Smooth muscle cell (in vitro differentiated cells): ENCODE measurements at regions not wholly inside any gene's neighbourhood (a gene's known extent, or its start where the extent isn't known, plus 50 kb on each side); places are given as distances from the start of the nearest gene placed in this dataset.

Source experiments
- DNase-seq: peaks from one replicate; lab custom pipeline; 2025; ENCODE audit not compliant: unreplicated experiment; lab: John Stamatoyannopoulos, UW
- H2AFZ ChIP-seq: fragments of 200-600 bp; sonication (generic); 2 replicates; pipeline ENCODE4 v1.6.0; 2016; ENCODE audit warnings: antibody characterized with exemption, low read depth, mild to moderate bottlenecking
- H3F3A ChIP-seq: fragments of 200-600 bp; sonication (generic); 2 replicates; pipeline ENCODE4 v1.6.0; 2017; ENCODE audit warnings: antibody characterized with exemption, low read depth
- H3K27ac ChIP-seq: fragments of 200-600 bp; sonication (generic); 2 replicates; pipeline ENCODE4 v1.5.1; 2016; ENCODE audit warnings: low read depth, mild to moderate bottlenecking
- H3K27me3 ChIP-seq: fragments of 200-600 bp; sonication (generic); 2 replicates; pipeline ENCODE4 v1.6.1; 2016; ENCODE audit warnings: low read depth, mild to moderate bottlenecking
- H3K36me3 ChIP-seq: fragments of 200-600 bp; sonication (generic); 2 replicates; pipeline ENCODE4 v1.5.1; 2016; ENCODE audit warnings: low read depth
- H3K4me1 ChIP-seq: fragments of 200-600 bp; sonication (generic); 2 replicates; pipeline ENCODE4 v1.5.1; 2016; ENCODE audit warnings: low read depth
- H3K4me2 ChIP-seq: fragments of 200-600 bp; sonication (generic); 2 replicates; pipeline ENCODE4 v1.6.0; 2016; ENCODE audit warnings: mild to moderate bottlenecking
- H3K4me3 ChIP-seq: fragments of 200-600 bp; sonication (generic); 2 replicates; pipeline ENCODE4 v1.5.1; 2016; ENCODE audit warnings: mild to moderate bottlenecking
- H3K79me2 ChIP-seq: fragments of 200-600 bp; sonication (generic); 2 replicates; pipeline ENCODE4 v1.6.0; 2016; ENCODE audit warnings: low read depth, mild to moderate bottlenecking
- H3K9ac ChIP-seq: fragments of 200-600 bp; sonication (generic); 2 replicates; pipeline ENCODE4 v1.6.0; 2016; ENCODE audit warnings: low read depth
- H3K9me3 ChIP-seq: fragments of 200-600 bp; sonication (generic); replicated peaks from 2 replicates; pipeline ENCODE4 v1.5.1; 2016; ENCODE audit warnings: low read depth
- H4K20me1 ChIP-seq: fragments of 200-600 bp; sonication (generic); 2 replicates; pipeline ENCODE4 v1.6.0; 2016; ENCODE audit warnings: low read depth
- WGBS: methylation state at CpG from one replicate; pipeline ENCODE4 v1.1.7; 2016; ENCODE audit warnings: low lambda C conversion rate; 5-methylcytosine and 5-hydroxymethylcytosine counted together
- TF ChIP-seq, protein P1 (sequence below): fragments of 200-600 bp; sonication (generic); IDR thresholded peaks from 2 replicates; pipeline ENCODE4 v1.5.1; 2017; ENCODE audit warnings: borderline replicate concordance, mild to moderate bottlenecking, antibody characterized with exemption; ENCODE audit not compliant: insufficient read depth, poor library complexity, severe bottlenecking

DNA sequence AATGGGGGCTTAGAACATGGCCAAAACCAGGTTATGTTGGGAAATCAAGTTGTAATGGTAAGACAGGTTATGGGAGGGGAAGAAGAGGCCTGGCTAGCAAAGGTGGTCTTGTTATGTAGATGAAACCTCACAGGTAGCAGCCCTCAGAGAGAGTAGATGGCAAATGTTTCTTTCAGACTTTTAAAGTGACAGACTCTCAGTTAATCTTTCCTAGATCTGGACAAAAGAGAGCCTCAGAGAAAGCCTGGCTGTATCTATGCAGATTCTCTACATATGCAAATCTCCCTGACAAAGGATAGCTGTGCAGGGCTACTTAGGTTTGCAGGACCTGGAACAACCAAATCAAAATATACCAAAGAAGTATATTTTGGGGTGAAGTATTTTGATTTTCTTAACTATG, 284.1 kb upstream of the AMOT start:
- Histone ChIP-seq H3K9ac (no peak overlapping the region), H3K27ac (no peak overlapping the region), H3K4me3 (no peak overlapping the region), H3K4me1 (no peaks in the 10 kb centered on the region), H3F3A (no peaks in the 10 kb centered on the region), H3K36me3 (no peaks in the 10 kb centered on the region), H4K20me1 (no peaks in the 10 kb centered on the region), H3K4me2 (no peak overlapping the region), H3K79me2 (no peaks in the 10 kb centered on the region), H3K9me3 (no peaks in the 10 kb centered on the region), H2AFZ (no peak overlapping the region), H3K27me3 (no peaks in the 10 kb centered on the region)
- TF ChIP-seq, protein P1, sequence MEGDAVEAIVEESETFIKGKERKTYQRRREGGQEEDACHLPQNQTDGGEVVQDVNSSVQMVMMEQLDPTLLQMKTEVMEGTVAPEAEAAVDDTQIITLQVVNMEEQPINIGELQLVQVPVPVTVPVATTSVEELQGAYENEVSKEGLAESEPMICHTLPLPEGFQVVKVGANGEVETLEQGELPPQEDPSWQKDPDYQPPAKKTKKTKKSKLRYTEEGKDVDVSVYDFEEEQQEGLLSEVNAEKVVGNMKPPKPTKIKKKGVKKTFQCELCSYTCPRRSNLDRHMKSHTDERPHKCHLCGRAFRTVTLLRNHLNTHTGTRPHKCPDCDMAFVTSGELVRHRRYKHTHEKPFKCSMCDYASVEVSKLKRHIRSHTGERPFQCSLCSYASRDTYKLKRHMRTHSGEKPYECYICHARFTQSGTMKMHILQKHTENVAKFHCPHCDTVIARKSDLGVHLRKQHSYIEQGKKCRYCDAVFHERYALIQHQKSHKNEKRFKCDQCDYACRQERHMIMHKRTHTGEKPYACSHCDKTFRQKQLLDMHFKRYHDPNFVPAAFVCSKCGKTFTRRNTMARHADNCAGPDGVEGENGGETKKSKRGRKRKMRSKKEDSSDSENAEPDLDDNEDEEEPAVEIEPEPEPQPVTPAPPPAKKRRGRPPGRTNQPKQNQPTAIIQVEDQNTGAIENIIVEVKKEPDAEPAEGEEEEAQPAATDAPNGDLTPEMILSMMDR, result no peak
- no peak for DNase-seq

DNA sequence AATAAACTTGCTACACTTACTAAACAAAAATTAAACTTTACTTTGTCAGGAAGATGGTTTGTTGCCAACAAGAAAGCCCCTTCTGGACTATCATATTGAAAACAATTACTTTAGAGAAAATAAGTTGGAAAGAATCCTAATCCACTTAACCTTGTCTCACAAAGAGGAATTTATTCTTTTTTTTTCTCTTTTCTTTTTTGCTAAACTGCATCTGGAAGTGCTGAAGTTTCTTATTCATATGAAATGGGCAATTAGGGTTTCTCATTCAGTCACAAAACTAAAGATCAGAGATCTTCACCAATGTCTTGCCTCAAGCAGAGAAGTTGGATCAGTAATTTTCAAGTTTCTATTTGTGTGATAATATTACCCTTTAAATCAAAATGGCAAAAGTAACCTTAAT, 234.9 kb upstream of the AMOT start:
- DNase-seq, result no peak
- Histone ChIP-seq H3K4me1 (no peaks in the 10 kb centered on the region), H2AFZ (no peak overlapping the region), H3K9me3 (no peaks in the 10 kb centered on the region), H3F3A (no peaks in the 10 kb centered on the region), H3K27ac (no peak overlapping the region), H3K4me3 (no peak overlapping the region), H3K36me3 (no peaks in the 10 kb centered on the region), H3K79me2 (no peaks in the 10 kb centered on the region), H4K20me1 (no peaks in the 10 kb centered on the region), H3K27me3 (no peaks in the 10 kb centered on the region), H3K9ac (no peak overlapping the region), H3K4me2 (no peak overlapping the region)
- TF ChIP-seq, protein P1, result no peak

DNA sequence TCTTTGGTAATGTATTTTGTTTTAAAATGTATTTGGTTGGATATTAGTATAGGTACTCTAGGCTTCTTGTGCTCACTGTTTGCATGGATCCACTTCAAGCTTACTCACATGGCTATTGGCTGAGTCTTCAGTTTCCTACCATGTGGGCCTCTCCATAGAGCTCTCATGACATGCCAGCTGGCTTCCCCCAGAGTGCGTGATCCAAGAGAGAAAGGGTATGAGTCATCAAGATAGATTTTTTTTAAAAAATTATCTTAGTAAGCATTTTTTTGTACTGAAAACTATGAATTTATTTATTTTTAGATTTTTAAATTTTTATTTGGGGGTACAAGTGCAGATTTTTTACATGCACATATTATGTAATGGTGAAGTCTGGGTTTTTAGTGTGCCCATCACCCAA, 219.1 kb upstream of the AMOT start:
- Histone ChIP-seq H3K36me3 (no peaks in the 10 kb centered on the region), H3K9ac (no peak overlapping the region), H3K27ac (no peak overlapping the region), H4K20me1 (no peaks in the 10 kb centered on the region), H3K4me2 (no peak overlapping the region), H3F3A (no peaks in the 10 kb centered on the region), H3K9me3 (no peaks in the 10 kb centered on the region), H2AFZ (no peak overlapping the region), H3K79me2 (no peaks in the 10 kb centered on the region), H3K27me3 (no peaks in the 10 kb centered on the region), H3K4me3 (no peak overlapping the region), H3K4me1 (no peaks in the 10 kb centered on the region)
- TF ChIP-seq, protein P1, result no peak
- WGBS, result 47% methylated on average over 1 of the region's 1 CpG
- no peak for DNase-seq

DNA sequence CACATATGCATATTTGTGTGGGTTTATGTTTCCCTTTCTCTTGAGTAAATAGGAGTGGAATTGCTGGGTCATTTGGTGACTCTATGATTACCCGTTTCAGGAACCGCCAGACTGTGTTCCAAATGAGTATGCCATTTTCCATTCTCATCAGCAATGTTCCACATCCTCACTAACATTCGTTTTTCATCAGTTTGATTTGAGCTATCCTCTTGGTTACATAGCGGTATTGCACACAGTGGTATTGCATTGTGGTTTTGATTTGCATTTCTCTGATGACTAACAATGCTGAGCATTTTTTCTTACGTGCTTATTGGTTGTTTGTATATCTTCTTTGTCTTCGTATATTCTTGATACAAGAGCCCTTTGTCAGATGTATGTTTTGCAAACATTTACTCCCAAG, 218.0 kb upstream of the AMOT start:
- Histone ChIP-seq H3F3A (no peaks in the 10 kb centered on the region), H3K9me3 (no peaks in the 10 kb centered on the region), H2AFZ (no peak overlapping the region), H3K4me3 (no peak overlapping the region), H4K20me1 (no peaks in the 10 kb centered on the region), H3K27me3 (no peaks in the 10 kb centered on the region), H3K27ac (no peak overlapping the region), H3K79me2 (no peaks in the 10 kb centered on the region), H3K9ac (no peak overlapping the region), H3K4me2 (no peak overlapping the region), H3K36me3 (no peaks in the 10 kb centered on the region), H3K4me1 (no peaks in the 10 kb centered on the region)
- TF ChIP-seq, protein P1, result no peak
- DNase-seq, result no peak
- 93% methylated on average over 6 of the region's 6 CpGs for WGBS
